Duodenal mucosa (tissue), 2 donors: ENCODE measurements at regions not wholly inside any gene's neighbourhood (a gene's known extent, or its start where the extent isn't known, plus 50 kb on each side); places are given as distances from the start of the nearest gene placed in this dataset.

Experiments used
- H3K27ac ChIP-seq: one replicate; pipeline ENCODE4 v1.7.0; 2013; ENCODE audit warnings: low read depth, low read length
- H3K27me3 ChIP-seq, 2 donors: one replicate each; pipeline ENCODE4 v1.7.0; 2013; ENCODE audit warnings: low read length in 2 of 2, control low read depth in 1 of 2; ENCODE audit not compliant: insufficient read depth in 2 of 2, control insufficient read depth in 1 of 2
- H3K36me3 ChIP-seq, 2 donors: one replicate each; pipeline ENCODE4 v1.7.0; 2013; ENCODE audit warnings: low read length in 2 of 2, control low read depth in 1 of 2; ENCODE audit not compliant: insufficient read depth in 2 of 2, control insufficient read depth in 1 of 2
- H3K4me1 ChIP-seq, 2 donors: one replicate each; pipeline ENCODE4 v1.7.0; 2013; ENCODE audit warnings: low read length in 2 of 2, control low read depth in 1 of 2; ENCODE audit not compliant: insufficient read depth in 2 of 2, control insufficient read depth in 1 of 2
- H3K4me3 ChIP-seq, 2 donors: one replicate each; pipeline ENCODE4 v1.7.0; 2013; ENCODE audit warnings: low read length in 2 of 2, low read depth in 1 of 2
- H3K9ac ChIP-seq, 2 donors: one replicate each; pipeline ENCODE4 v1.7.0; 2013; ENCODE audit warnings: low read length in 2 of 2, low read depth in 1 of 2
- H3K9me3 ChIP-seq, 2 donors: one replicate each; pipeline ENCODE4 v1.7.0; 2013; ENCODE audit warnings: low read length in 2 of 2, control low read depth in 1 of 2; ENCODE audit not compliant: control insufficient read depth in 1 of 2

GRCh38 chr10:105598207-105598606 is 957.1 kb downstream of the SORCS3 start:
- peaks cover 0 to 6% of the 10 kb centered on the region in 2 donors for H3K4me1 ChIP-seq

DNA sequence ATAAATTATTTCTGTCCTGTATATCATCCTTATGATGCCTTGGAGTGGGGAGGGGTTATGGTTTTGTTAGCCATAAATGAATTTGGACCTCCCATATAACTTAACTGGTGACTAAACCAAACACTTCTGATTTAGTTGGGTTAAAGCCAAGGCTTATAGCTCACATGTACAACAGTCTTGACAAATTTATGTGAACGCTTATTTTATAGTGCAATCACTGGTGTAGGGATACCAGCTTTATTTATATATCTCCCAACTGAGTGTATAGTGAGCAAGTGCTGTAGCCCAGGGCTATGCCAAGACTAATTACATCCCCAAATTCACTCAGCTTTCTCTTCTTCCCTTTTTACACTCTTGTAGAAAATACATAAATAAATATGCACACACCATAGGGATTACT is 956.2 kb downstream of the SORCS3 start:
- Histone ChIP-seq H3K9me3 (no peaks in the 10 kb centered on the region), H3K27me3 (no peaks in the 10 kb centered on the region), H3K4me3 (no peak overlapping the region), H3K27ac (no peak overlapping the region), H3K4me1 (peaks cover 0 to 6% of the 10 kb centered on the region in 2 donors), H3K9ac (no peak overlapping the region), H3K36me3 (no peaks in the 10 kb centered on the region)

More at GRCh38 chr10:105598207-105598606, 957.1 kb downstream of the SORCS3 start:
- no peak overlapping the region for H3K9ac ChIP-seq
- H3K4me3 ChIP-seq: no peak overlapping the region
- no peaks in the 10 kb centered on the region for H3K9me3 ChIP-seq
- no peaks in the 10 kb centered on the region for H3K27me3 ChIP-seq
- H3K27ac ChIP-seq: no peak overlapping the region
- H3K36me3 ChIP-seq: no peaks in the 10 kb centered on the region

DNA sequence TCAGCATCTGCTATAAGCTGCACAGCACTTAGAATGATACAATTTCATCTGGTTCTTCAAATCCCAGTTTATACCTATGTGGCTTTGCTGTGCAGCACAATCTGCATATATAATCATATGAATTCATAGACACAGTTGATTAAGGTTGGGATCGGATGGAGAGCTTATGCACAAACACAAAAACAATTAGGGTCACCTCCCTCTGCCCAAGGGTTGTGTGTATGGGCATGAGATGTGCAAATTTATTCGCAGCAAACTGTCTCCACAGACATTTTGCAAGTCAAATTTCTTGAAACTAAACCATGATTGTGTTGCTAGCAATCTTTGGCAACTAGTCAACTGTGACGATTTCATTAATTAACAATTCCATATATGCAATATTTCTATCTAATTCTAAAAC is 955.7 kb downstream of the SORCS3 start:
- H3K27ac ChIP-seq: no peak overlapping the region
- peaks cover 0 to 6% of the 10 kb centered on the region in 2 donors for H3K4me1 ChIP-seq
- H3K9ac ChIP-seq: no peak overlapping the region
- H3K9me3 ChIP-seq: no peaks in the 10 kb centered on the region
- no peaks in the 10 kb centered on the region for H3K27me3 ChIP-seq
- no peaks in the 10 kb centered on the region for H3K36me3 ChIP-seq
- no peak overlapping the region for H3K4me3 ChIP-seq

GRCh38 chr10:105594296-105594695 is 953.2 kb downstream of the SORCS3 start:
- Histone ChIP-seq H3K9ac (no peak overlapping the region), H3K27me3 (no peaks in the 10 kb centered on the region), H3K4me3 (no peak overlapping the region), H3K36me3 (no peaks in the 10 kb centered on the region), H3K27ac (no peak overlapping the region), H3K9me3 (no peaks in the 10 kb centered on the region), H3K4me1 (peaks cover 0 to 6% of the 10 kb centered on the region in 2 donors)

DNA sequence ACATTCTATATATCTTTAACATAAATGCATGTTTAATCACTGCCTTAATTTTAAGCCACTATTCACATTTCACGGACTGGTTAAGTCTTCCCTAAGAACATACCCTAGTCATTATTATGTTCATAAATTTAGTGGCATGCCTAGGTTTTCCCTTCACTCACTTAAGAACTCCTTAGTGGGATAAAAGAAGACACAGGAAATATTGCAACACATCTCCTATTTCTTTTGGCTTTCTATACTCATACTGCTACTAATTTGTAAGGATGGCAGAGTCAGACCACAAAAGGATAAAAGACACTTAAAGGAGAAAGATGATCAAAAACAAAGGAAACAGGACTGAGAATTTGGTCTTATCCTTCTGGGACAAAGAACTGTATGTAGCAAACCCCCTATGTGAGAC is 951.4 kb downstream of the SORCS3 start:
- Histone ChIP-seq H3K36me3 (no peaks in the 10 kb centered on the region), H3K9ac (no peak overlapping the region), H3K27me3 (no peaks in the 10 kb centered on the region), H3K4me1 (peaks cover 0 to 6% of the 10 kb centered on the region in 2 donors), H3K4me3 (no peak overlapping the region), H3K9me3 (no peaks in the 10 kb centered on the region), H3K27ac (no peak overlapping the region)

GRCh38 chr10:105586451-105587098 is 945.5 kb downstream of the SORCS3 start:
- no peaks in the 10 kb centered on the region for H3K27me3 ChIP-seq
- no peak overlapping the region for H3K9ac ChIP-seq
- no peaks in the 10 kb centered on the region for H3K9me3 ChIP-seq
- no peak overlapping the region for H3K27ac ChIP-seq
- no peaks in the 10 kb centered on the region for H3K4me1 ChIP-seq
- no peaks in the 10 kb centered on the region for H3K36me3 ChIP-seq
- H3K4me3 ChIP-seq: no peak overlapping the region

- no peaks in the 10 kb centered on the region for H3K4me1 ChIP-seq
- H3K36me3 ChIP-seq: no peaks in the 10 kb centered on the region
- H3K9me3 ChIP-seq: no peaks in the 10 kb centered on the region
- H3K4me3 ChIP-seq: no peak overlapping the region
- H3K9ac ChIP-seq: no peak overlapping the region
- no peaks in the 10 kb centered on the region for H3K27me3 ChIP-seq
- no peak overlapping the region for H3K27ac ChIP-seq
Observed at GRCh38 chr10:105585753-105586152, 944.7 kb downstream of the SORCS3 start.

DNA sequence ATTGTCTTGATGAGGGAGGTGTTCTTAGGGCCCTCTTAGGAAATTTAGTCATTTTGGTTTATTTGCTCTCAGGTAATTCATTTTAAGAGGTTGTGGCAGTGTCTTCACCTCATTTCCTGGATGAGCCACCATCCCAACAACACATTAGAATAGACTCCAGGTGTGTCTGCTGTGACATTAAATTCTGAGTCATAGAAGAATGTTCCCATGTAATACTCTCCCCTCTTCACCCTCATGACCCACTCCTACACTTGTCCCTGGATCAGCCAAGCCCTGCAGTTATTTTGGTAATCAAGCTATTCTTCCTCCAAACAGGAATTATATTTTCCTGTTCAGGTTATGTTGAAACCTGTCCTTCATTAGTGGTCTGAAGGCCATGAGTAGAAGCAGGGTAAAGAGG is 944.1 kb downstream of the SORCS3 start:
- no peaks in the 10 kb centered on the region for H3K27me3 ChIP-seq

DNA sequence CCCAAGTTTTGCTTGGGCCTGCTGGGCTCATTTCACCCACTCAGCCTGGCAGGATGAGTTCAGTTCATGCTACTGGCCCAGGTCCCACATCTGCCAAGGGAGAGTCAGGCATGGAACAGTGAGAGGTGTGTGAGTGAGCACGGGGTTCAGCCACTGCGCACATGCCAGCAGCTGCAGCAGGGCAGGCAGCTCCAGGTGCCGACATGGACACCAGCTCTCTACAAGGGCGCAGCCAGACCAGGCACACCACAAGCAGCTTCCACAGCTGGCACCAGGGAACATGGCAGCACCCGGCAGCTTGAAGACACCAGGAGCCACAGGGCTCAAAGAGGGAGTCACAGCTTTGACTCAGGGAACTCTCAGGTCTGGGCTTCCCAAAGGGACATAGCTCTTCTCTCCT is 938.0 kb downstream of the SORCS3 start:
- Histone ChIP-seq H3K36me3 (no peaks in the 10 kb centered on the region), H3K4me1 (no peaks in the 10 kb centered on the region), H3K27ac (no peak overlapping the region), H3K27me3 (no peaks in the 10 kb centered on the region), H3K4me3 (no peak overlapping the region), H3K9me3 (no peaks in the 10 kb centered on the region), H3K9ac (no peak overlapping the region)

More for the DNA sequence above, 944.1 kb downstream of the SORCS3 start:
- Histone ChIP-seq H3K4me3 (no peak overlapping the region), H3K9ac (no peak overlapping the region), H3K36me3 (no peaks in the 10 kb centered on the region), H3K4me1 (no peaks in the 10 kb centered on the region), H3K9me3 (no peaks in the 10 kb centered on the region), H3K27ac (no peak overlapping the region)

- H3K4me3 ChIP-seq: no peak overlapping the region
- no peaks in the 10 kb centered on the region for H3K36me3 ChIP-seq
- peaks cover 0 to 7% of the 10 kb centered on the region in 2 donors for H3K9me3 ChIP-seq
- no peaks in the 10 kb centered on the region for H3K4me1 ChIP-seq
- no peaks in the 10 kb centered on the region for H3K27me3 ChIP-seq
- no peak overlapping the region for H3K9ac ChIP-seq
- no peak overlapping the region for H3K27ac ChIP-seq
Observed at GRCh38 chr10:105577865-105578607, 936.9 kb downstream of the SORCS3 start.
